ENCODE measurements at regions not wholly inside any gene's neighbourhood (a gene's known extent, or its start where the extent isn't known, plus 50 kb on each side); places are given as distances from the start of the nearest gene placed in this dataset.

DNA sequence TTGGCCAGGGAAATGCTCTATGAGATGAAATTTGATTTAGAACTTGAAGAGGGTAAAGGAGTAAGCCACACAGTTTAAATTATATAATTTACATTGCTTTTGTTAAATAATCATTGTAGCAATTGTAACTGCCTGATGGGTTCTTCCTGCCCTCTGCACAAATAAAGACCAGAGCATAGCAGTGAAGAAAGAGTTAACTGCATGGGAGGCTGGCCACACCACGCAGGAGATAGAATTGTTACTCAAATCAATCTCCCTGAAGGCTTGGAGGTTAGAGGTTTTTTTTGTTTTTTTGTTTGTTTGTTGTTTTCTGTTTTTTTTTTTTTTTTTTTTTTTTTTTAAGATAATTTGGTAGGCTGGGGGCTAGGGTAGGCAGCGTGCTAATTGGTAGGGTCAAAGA, 467.0 kb upstream of the GOT2 start:
- ATAC-seq: no peak
- intact Hi-C loops (cut with micrococcal nuclease): no loop called here
- Histone ChIP-seq H3K9me1 (ENCODE audit: control insufficient read depth, insufficient read depth, low read length) (no peaks in the 10 kb centered on the region), H3K27ac (ENCODE audit: extremely low read depth, low read depth, low read length) (no peak overlapping the region), H3K4me2 (ENCODE audit: insufficient read depth, low read length) (no peak overlapping the region), H3K79me2 (ENCODE audit: control insufficient read depth, insufficient read depth, low read length) (no peaks in the 10 kb centered on the region), H3K36me3 (ENCODE audit: control insufficient read depth, insufficient read depth, low read length) (no peaks in the 10 kb centered on the region), H2AFZ (ENCODE audit: low read depth, low read length) (no peak overlapping the region), H3K9ac (ENCODE audit: insufficient read depth in 1 of 2, low read depth in 2 of 2, low read length in 2 of 2) (no peak overlapping the region), H3K4me3 (no peak overlapping the region), H3K9me3 (replicated peaks; ENCODE audit: control insufficient read depth, insufficient read depth, low read depth, low read length) (no peaks in the 10 kb centered on the region), H3K27me3 (ENCODE audit: control insufficient read depth in 2 of 2, insufficient read depth in 2 of 2, low read length in 2 of 2) (no peaks in the 10 kb centered on the region), H3K4me1 (replicated peaks in 1 of 2; ENCODE audit: control insufficient read depth in 2 of 2, insufficient read depth in 2 of 2, low read length in 2 of 2) (no peaks in the 10 kb centered on the region), H4K20me1 (replicated peaks; ENCODE audit: control insufficient read depth, insufficient read depth, low read length) (no peaks in the 10 kb centered on the region)
- ChIA-PET POLR2A (no interaction called here), CTCF (ENCODE audit: low intra/inter-chr PET ratio) (no interaction called here)
- no peak for DNase-seq (ENCODE audit: extremely low read depth in 1 of 4, low spot score in 3 of 4)
- WGBS (ENCODE audit: insufficient coverage, low coverage, missing lambda C conversion rate): 0% methylated on average over 2 of the region's 2 CpGs
- FAIRE-seq: no peak
- BruUV-seq (replicated peaks): no TSS peak
- in situ Hi-C loops (cut with MboI): no loop called here
- TF ChIP-seq ELK1 (CRISPR knock-in tag; IDR thresholded peaks at IDR 0.05) (no peak), ZNF12 (CRISPR knock-in tag; IDR thresholded peaks at IDR 0.05) (no peak), TOE1 (IDR thresholded peaks at IDR 0.05; ENCODE audit: borderline replicate concordance) (no peak), TOE1 (CRISPR knock-in tag; IDR thresholded peaks at IDR 0.05; ENCODE audit: borderline replicate concordance, low read depth) (no peak), ARNT (IDR thresholded peaks at IDR 0.05) (no peak), SIN3A (IDR thresholded peaks at IDR 0.05; ENCODE audit: borderline replicate concordance in 2 of 2, control insufficient read depth in 1 of 2, low read depth in 2 of 2, low read length in 2 of 2) (no peak), BACH1 (tag; IDR thresholded peaks at IDR 0.05) (no peak), FOXJ2 (tag; IDR thresholded peaks at IDR 0.05) (no peak), NFE2L1 (tag; IDR thresholded peaks at IDR 0.05; ENCODE audit: borderline replicate concordance, low read depth) (no peak), ZNF75A (CRISPR knock-in tag; IDR thresholded peaks at IDR 0.05) (no peak), NFIC (IDR thresholded peaks at IDR 0.05) (no peak)
- TF ChIP-seq, protein P1, sequence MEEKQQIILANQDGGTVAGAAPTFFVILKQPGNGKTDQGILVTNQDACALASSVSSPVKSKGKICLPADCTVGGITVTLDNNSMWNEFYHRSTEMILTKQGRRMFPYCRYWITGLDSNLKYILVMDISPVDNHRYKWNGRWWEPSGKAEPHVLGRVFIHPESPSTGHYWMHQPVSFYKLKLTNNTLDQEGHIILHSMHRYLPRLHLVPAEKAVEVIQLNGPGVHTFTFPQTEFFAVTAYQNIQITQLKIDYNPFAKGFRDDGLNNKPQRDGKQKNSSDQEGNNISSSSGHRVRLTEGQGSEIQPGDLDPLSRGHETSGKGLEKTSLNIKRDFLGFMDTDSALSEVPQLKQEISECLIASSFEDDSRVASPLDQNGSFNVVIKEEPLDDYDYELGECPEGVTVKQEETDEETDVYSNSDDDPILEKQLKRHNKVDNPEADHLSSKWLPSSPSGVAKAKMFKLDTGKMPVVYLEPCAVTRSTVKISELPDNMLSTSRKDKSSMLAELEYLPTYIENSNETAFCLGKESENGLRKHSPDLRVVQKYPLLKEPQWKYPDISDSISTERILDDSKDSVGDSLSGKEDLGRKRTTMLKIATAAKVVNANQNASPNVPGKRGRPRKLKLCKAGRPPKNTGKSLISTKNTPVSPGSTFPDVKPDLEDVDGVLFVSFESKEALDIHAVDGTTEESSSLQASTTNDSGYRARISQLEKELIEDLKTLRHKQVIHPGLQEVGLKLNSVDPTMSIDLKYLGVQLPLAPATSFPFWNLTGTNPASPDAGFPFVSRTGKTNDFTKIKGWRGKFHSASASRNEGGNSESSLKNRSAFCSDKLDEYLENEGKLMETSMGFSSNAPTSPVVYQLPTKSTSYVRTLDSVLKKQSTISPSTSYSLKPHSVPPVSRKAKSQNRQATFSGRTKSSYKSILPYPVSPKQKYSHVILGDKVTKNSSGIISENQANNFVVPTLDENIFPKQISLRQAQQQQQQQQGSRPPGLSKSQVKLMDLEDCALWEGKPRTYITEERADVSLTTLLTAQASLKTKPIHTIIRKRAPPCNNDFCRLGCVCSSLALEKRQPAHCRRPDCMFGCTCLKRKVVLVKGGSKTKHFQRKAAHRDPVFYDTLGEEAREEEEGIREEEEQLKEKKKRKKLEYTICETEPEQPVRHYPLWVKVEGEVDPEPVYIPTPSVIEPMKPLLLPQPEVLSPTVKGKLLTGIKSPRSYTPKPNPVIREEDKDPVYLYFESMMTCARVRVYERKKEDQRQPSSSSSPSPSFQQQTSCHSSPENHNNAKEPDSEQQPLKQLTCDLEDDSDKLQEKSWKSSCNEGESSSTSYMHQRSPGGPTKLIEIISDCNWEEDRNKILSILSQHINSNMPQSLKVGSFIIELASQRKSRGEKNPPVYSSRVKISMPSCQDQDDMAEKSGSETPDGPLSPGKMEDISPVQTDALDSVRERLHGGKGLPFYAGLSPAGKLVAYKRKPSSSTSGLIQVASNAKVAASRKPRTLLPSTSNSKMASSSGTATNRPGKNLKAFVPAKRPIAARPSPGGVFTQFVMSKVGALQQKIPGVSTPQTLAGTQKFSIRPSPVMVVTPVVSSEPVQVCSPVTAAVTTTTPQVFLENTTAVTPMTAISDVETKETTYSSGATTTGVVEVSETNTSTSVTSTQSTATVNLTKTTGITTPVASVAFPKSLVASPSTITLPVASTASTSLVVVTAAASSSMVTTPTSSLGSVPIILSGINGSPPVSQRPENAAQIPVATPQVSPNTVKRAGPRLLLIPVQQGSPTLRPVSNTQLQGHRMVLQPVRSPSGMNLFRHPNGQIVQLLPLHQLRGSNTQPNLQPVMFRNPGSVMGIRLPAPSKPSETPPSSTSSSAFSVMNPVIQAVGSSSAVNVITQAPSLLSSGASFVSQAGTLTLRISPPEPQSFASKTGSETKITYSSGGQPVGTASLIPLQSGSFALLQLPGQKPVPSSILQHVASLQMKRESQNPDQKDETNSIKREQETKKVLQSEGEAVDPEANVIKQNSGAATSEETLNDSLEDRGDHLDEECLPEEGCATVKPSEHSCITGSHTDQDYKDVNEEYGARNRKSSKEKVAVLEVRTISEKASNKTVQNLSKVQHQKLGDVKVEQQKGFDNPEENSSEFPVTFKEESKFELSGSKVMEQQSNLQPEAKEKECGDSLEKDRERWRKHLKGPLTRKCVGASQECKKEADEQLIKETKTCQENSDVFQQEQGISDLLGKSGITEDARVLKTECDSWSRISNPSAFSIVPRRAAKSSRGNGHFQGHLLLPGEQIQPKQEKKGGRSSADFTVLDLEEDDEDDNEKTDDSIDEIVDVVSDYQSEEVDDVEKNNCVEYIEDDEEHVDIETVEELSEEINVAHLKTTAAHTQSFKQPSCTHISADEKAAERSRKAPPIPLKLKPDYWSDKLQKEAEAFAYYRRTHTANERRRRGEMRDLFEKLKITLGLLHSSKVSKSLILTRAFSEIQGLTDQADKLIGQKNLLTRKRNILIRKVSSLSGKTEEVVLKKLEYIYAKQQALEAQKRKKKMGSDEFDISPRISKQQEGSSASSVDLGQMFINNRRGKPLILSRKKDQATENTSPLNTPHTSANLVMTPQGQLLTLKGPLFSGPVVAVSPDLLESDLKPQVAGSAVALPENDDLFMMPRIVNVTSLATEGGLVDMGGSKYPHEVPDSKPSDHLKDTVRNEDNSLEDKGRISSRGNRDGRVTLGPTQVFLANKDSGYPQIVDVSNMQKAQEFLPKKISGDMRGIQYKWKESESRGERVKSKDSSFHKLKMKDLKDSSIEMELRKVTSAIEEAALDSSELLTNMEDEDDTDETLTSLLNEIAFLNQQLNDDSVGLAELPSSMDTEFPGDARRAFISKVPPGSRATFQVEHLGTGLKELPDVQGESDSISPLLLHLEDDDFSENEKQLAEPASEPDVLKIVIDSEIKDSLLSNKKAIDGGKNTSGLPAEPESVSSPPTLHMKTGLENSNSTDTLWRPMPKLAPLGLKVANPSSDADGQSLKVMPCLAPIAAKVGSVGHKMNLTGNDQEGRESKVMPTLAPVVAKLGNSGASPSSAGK (IDR thresholded peaks at IDR 0.05): no peak
